ENCODE measurements at regions not wholly inside any gene's neighbourhood (a gene's known extent, or its start where the extent isn't known, plus 50 kb on each side); places are given as distances from the start of the nearest gene placed in this dataset.
A peak's percentile ranks its signal among the peaks of the same experiment; 100 is the strongest.

GRCh38 chr3:148289159-148289558 is 408.5 kb upstream of the AGTR1 start:
- no peak for DNase-seq (ENCODE audit: low spot score)

- DNase-seq (ENCODE audit: low spot score): no peak
These were observed 400.7 kb upstream of the AGTR1 start for GRCh38 chr3:148297013-148297412.

GRCh38 chr3:148307443-148307843 is 390.3 kb upstream of the AGTR1 start:
- DNase-seq (ENCODE audit: low spot score): no peak

- DNase-seq (ENCODE audit: low spot score): peak; percentile 32
These were observed 388.2 kb upstream of the AGTR1 start for GRCh38 chr3:148309390-148310035.

GRCh38 chr3:148315756-148316155 is 381.9 kb upstream of the AGTR1 start:
- no peak for DNase-seq (ENCODE audit: low spot score)

- DNase-seq (ENCODE audit: low spot score): no peak
These were observed 379.5 kb upstream of the AGTR1 start for GRCh38 chr3:148318240-148318639.

- peak; percentile 34 for DNase-seq (ENCODE audit: low spot score)
These were observed 378.4 kb upstream of the AGTR1 start for GRCh38 chr3:148319161-148319915.

GRCh38 chr3:148319960-148320359 is 377.7 kb upstream of the AGTR1 start:
- DNase-seq (ENCODE audit: low spot score): no peak

GRCh38 chr3:148329481-148330235 is 368.0 kb upstream of the AGTR1 start:
- DNase-seq (ENCODE audit: low spot score): no peak

- DNase-seq (ENCODE audit: low spot score): no peak
These were observed 367.2 kb upstream of the AGTR1 start for GRCh38 chr3:148330542-148330941.

- no peak for DNase-seq (ENCODE audit: low spot score)
These were observed 366.4 kb upstream of the AGTR1 start for GRCh38 chr3:148331081-148331846.

GRCh38 chr3:148332509-148332908 is 365.2 kb upstream of the AGTR1 start:
- DNase-seq (ENCODE audit: low spot score): no peak

GRCh38 chr3:148333091-148333490 is 364.6 kb upstream of the AGTR1 start:
- no peak for DNase-seq (ENCODE audit: low spot score)

GRCh38 chr3:148335612-148336011 is 362.1 kb upstream of the AGTR1 start:
- DNase-seq (ENCODE audit: low spot score): no peak

GRCh38 chr3:148343416-148343815 is 354.3 kb upstream of the AGTR1 start:
- DNase-seq (ENCODE audit: low spot score): no peak

GRCh38 chr3:148344521-148344920 is 353.2 kb upstream of the AGTR1 start:
- DNase-seq (ENCODE audit: low spot score): no peak

GRCh38 chr3:148360051-148360450 is 337.7 kb upstream of the AGTR1 start:
- peak; percentile 85 for DNase-seq (ENCODE audit: low spot score)

- peak; percentile 56 for DNase-seq (ENCODE audit: low spot score)
These were observed 330.8 kb upstream of the AGTR1 start for GRCh38 chr3:148366743-148367410.

- DNase-seq (ENCODE audit: low spot score): no peak
These were observed 329.9 kb upstream of the AGTR1 start for GRCh38 chr3:148367756-148368155.

GRCh38 chr3:148369381-148369780 is 328.3 kb upstream of the AGTR1 start:
- no peak for DNase-seq (ENCODE audit: low spot score)

- DNase-seq (ENCODE audit: low spot score): no peak
These were observed 325.4 kb upstream of the AGTR1 start for GRCh38 chr3:148372206-148372875.

Data from umbilical cord (tissue), 1 donor.